NCI-H187 (cell line): ENCODE measurements at regions not wholly inside any gene's neighbourhood (a gene's known extent, or its start where the extent isn't known, plus 50 kb on each side); places are given as distances from the start of the nearest gene placed in this dataset.

Experiments used
- DNase-seq, 2 experiments: peaks; one replicate each; lab custom pipeline; 2025; lab: John Stamatoyannopoulos, UW

- no peak for DNase-seq
Observed at GRCh38 chrX:45868425-45868824, 667.7 kb upstream of the DIPK2B start.

- DNase-seq: no peak
Observed at GRCh38 chrX:45862801-45863200, 662.1 kb upstream of the DIPK2B start.

GRCh38 chrX:45860450-45860849 is 659.8 kb upstream of the DIPK2B start:
- DNase-seq: no peak

GRCh38 chrX:45859407-45859806 is 658.7 kb upstream of the DIPK2B start:
- DNase-seq: no peak

- DNase-seq: no peak
Observed at GRCh38 chrX:45852884-45853283, 652.2 kb upstream of the DIPK2B start.

GRCh38 chrX:45851434-45851991 is 650.8 kb upstream of the DIPK2B start:
- no peak for DNase-seq

- no peak for DNase-seq
Observed at GRCh38 chrX:45850775-45851433, 650.2 kb upstream of the DIPK2B start.

- no peak for DNase-seq
Observed at GRCh38 chrX:45850197-45850774, 649.6 kb upstream of the DIPK2B start.

- no peak for DNase-seq
Observed at GRCh38 chrX:45849261-45849862, 648.7 kb upstream of the DIPK2B start.

GRCh38 chrX:45847961-45848360 is 647.3 kb upstream of the DIPK2B start:
- DNase-seq: no peak

GRCh38 chrX:45846328-45846727 is 645.7 kb upstream of the DIPK2B start:
- no peak for DNase-seq

GRCh38 chrX:45845142-45845541 is 644.5 kb upstream of the DIPK2B start:
- DNase-seq: no peak

GRCh38 chrX:45843518-45843917 is 642.8 kb upstream of the DIPK2B start:
- DNase-seq: no peak

GRCh38 chrX:45842926-45843315 is 642.2 kb upstream of the DIPK2B start:
- no peak for DNase-seq

- DNase-seq: no peak
Observed at GRCh38 chrX:45842207-45842925, 641.7 kb upstream of the DIPK2B start.

- no peak for DNase-seq
Observed at GRCh38 chrX:45840411-45840950, 639.8 kb upstream of the DIPK2B start.

- DNase-seq: no peak
Observed at GRCh38 chrX:45830343-45830742, 629.7 kb upstream of the DIPK2B start.

- DNase-seq: no peak
Observed at GRCh38 chrX:45824471-45824870, 623.8 kb upstream of the DIPK2B start.

GRCh38 chrX:45823536-45823935 is 622.9 kb upstream of the DIPK2B start:
- no peak for DNase-seq

GRCh38 chrX:45822124-45822523 is 621.4 kb upstream of the DIPK2B start:
- DNase-seq: no peak

GRCh38 chrX:45818913-45819312 is 618.2 kb upstream of the DIPK2B start:
- no peak for DNase-seq

GRCh38 chrX:45815441-45815840 is 614.8 kb upstream of the DIPK2B start:
- DNase-seq: no peak
